SU-DHL-6 (cell line): ENCODE measurements at regions not wholly inside any gene's neighbourhood (a gene's known extent, or its start where the extent isn't known, plus 50 kb on each side); places are given as distances from the start of the nearest gene placed in this dataset.

ENCODE experiments used
- CTCF ChIP-seq: fragments of 200-600 bp; sonication (generic); IDR thresholded peaks from one replicate; pipeline ENCODE4 v1.5.1; 2017; ENCODE audit warnings: antibody characterized with exemption, mild to moderate bottlenecking, low read length, moderate library complexity; ENCODE audit not compliant: insufficient read depth, poor library complexity, severe bottlenecking
- EZH2phosphoT487 ChIP-seq: fragments of 200-600 bp; sonication (generic), shearing (Covaris generic); conservative IDR thresholded peaks from 2 replicates; pipeline ENCODE4 v1.6.1; 2018; ENCODE audit warnings: mild to moderate bottlenecking, antibody characterized with exemption, low read length, moderate library complexity, mixed read lengths

GRCh38 chr14:97920201-97920600, 1123.0 kb downstream of the VRK1 start:
- no peak for TF ChIP-seq CTCF
- no peak for TF ChIP-seq EZH2phosphoT487
